ENCODE measurements at regions not wholly inside any gene's neighbourhood (a gene's known extent, or its start where the extent isn't known, plus 50 kb on each side); places are given as distances from the start of the nearest gene placed in this dataset.

DNA sequence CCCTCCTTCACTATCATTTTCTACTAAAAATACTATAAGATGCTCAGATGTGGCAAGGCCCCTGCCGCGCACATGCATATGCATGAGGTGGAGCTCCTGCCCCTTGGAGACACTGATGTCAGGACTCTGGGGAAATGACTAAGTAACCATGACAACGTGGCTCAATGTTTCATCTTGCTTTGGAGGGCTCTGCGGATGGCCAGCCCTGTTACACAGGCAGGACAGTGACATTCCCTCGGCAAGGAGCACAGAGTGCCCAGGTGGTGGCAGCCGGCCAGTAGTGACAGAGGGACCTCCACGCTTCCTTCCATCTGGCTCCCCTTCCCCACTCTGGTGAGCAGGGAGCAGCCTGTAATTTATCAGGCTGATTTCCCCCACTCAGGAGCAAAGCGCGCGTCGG, 364.1 kb downstream of the SS18 start:
- no peak for DNase-seq

- no peak for DNase-seq
Measured at GRCh38 chr18:25725501-25725900, 364.9 kb downstream of the SS18 start.

DNA sequence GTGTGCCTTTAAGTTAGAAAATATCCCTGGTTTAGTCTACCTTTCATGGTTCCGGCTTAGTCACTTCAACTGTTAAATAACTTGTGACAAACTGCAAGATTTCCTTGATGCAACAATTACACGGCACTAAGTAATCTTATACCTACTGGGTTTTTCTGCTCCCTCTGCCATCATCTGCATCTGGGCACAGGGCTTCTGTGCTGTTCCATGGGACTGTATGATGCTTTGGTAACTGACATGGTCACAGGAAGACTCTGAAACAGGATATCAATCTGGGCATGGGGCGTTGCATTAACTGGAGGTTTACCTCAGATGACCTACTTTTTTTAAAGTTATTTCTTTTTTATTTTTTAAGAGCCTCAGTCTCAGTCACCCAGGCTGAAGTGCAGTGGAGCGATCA, 365.4 kb downstream of the SS18 start:
- DNase-seq: no peak

GRCh38 chr18:25724121-25724520, 366.3 kb downstream of the SS18 start:
- no peak for DNase-seq

- DNase-seq: no peak
Measured at GRCh38 chr18:25713103-25713502, 361.1 kb upstream of the ZNF521 start.

GRCh38 chr18:25710981-25711380, 359.0 kb upstream of the ZNF521 start:
- DNase-seq: no peak

DNA sequence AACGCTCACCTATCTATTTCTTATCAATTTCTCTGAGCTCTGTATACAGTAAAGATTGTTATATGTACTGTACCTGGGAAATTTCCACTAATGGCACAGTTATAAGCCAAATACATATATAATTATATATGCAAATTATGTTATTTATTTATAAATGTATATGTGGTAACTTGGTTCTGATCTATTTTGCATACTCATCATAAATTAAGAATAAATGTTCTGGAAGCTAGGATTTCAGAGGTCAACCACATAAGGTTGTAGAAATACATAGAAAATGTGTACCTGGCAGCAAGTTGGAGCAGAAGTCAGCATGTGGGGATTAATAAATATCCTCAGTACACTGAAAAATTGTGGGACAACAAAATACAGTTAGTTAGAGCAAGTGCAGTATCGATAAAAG, 353.7 kb upstream of the ZNF521 start:
- no peak for DNase-seq

- DNase-seq: no peak
Measured at GRCh38 chr18:25704494-25704893, 352.5 kb upstream of the ZNF521 start.

DNA sequence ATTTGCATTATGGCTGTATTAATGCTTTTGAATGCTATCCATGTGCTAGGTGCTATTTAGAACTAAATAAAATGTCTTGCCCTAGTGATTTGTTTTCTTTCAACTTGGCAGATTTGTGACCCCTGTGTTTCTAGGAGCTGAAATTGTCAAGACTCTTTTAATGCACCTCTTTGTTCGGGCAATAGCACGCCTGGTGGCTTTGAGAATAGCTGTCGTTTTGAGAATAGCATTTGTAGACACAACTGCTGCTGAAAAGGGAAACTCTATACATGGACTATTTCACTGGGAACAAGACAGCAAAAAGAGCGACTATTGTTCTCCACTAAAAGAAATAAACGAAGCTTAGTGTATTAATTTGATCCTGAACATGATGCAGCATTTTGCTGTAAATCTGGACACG, 352.1 kb upstream of the ZNF521 start:
- no peak for DNase-seq

GRCh38 chr18:25701821-25702220, 349.9 kb upstream of the ZNF521 start:
- DNase-seq: no peak

DNA sequence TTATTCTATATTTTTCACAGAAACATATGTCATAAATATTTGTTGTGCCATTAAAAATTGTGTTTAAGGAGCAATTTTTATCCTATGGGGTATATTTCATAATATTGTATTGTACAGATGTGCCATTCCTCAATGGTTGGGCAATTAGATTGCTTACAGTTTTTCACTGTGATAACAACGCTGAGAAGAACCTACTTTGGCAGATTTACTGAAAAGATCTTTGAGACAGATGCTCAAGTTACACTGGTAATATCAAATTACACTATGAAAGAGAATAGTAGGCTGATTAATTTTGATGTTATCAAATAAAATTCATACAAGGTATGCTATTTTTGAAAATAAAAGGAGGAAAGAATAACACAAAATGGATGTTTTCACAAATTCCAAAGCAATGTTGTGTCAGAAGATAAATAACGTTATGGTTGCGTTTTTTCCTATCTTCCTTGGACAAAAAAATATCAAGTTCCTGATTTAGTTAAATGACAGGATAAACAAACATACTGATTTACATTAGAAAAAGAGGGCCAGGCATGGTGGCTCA, 335.1 kb upstream of the ZNF521 start:
- DNase-seq: no peak

GRCh38 chr18:25685088-25685487, 333.1 kb upstream of the ZNF521 start:
- DNase-seq: no peak

- DNase-seq: no peak
Measured at GRCh38 chr18:25679491-25679890, 327.5 kb upstream of the ZNF521 start.

GRCh38 chr18:25678221-25678620, 326.3 kb upstream of the ZNF521 start:
- no peak for DNase-seq

GRCh38 chr18:25675123-25675850, 323.3 kb upstream of the ZNF521 start:
- no peak for DNase-seq

DNA sequence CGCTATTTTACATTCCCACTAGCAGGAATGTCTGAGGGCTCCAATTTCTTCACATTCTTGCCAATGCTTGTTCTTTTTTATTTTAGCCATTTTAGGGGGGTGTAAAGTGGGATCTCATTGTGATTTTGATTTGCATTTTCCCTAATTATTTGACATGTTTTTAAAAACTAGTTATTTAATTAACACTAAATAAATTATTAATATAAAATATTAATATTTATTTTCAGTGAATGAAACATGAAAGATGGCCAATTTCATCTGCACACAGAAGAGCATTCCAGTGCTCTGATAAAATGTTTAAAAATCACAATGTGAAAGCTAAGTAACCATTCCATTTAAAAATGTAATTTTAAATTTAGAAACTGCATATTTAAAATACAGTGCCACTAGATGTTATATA, 322.2 kb upstream of the ZNF521 start:
- no peak for DNase-seq

DNA sequence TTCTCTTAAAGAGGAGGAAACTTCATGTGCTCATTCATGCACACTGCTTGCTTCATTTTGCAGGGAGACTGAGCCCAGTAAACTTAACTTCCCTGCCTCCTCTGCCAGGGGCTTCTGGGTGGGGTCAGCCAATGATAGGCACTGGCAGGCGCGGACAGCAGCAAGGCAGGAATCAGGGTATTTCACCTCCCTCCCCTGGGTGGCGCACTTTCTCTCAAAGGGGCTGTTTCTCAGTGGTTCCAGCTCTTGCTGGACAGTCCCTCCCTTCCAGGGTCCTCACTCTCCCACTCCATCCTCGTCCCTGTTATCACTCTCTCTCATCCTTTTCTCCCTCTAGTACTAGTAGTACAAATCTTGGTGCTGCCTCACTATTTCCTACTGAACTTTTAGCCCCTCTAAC, 320.5 kb upstream of the ZNF521 start:
- DNase-seq: no peak

- no peak for DNase-seq
Measured at GRCh38 chr18:25669741-25670140, 317.8 kb upstream of the ZNF521 start.

- DNase-seq: no peak
Measured at GRCh38 chr18:25662272-25662671, 310.3 kb upstream of the ZNF521 start.

GRCh38 chr18:25661831-25662230, 309.9 kb upstream of the ZNF521 start:
- no peak for DNase-seq

DNA sequence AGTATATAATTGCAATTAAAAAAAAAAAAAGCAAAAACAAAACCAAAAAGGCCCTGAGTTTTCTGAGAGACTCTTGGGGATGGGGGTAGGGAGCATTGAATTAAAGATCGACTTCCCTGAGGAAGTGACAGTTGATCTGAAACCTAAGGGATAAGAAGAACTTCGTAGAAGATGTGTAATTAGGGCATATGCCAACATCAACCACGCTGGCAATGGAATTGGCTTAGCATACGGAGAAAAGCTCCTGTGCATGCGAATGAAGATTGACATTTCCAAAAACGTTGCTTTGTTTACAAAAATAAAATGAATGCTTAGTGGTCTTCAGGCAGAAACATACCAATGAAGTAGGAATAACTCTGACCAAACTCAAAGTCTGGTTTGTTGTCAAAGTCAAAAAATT, 307.6 kb upstream of the ZNF521 start:
- DNase-seq: no peak

- DNase-seq: no peak
Measured at GRCh38 chr18:25658476-25658875, 306.5 kb upstream of the ZNF521 start.

- no peak for DNase-seq
Measured at GRCh38 chr18:25651553-25651952, 299.6 kb upstream of the ZNF521 start.

All from amygdala (tissue), 56 donors.